Mesodermal cell (in vitro differentiated cells): ENCODE measurements at regions not wholly inside any gene's neighbourhood (a gene's known extent, or its start where the extent isn't known, plus 50 kb on each side); places are given as distances from the start of the nearest gene placed in this dataset.

Source experiments
- H3K27ac ChIP-seq: 2 replicates; pipeline ENCODE4 v1.7.0; 2013; ENCODE audit warnings: mild to moderate bottlenecking, low read depth, low read length, moderate library complexity; ENCODE audit not compliant: severe bottlenecking
- H3K36me3 ChIP-seq: 2 replicates; pipeline ENCODE4 v1.7.1; 2013; ENCODE audit warnings: mild to moderate bottlenecking, low read length, moderate library complexity; ENCODE audit not compliant: control insufficient read depth, insufficient read depth
- H3K4me1 ChIP-seq: one replicate; pipeline ENCODE4 v1.7.1; 2013; ENCODE audit warnings: mild to moderate bottlenecking, low read length; ENCODE audit not compliant: insufficient read depth, control insufficient read depth, poor library complexity, severe bottlenecking
- H3K4me3 ChIP-seq: 2 replicates; pipeline ENCODE4 v1.7.0; 2013; ENCODE audit warnings: low read length, control low read depth, mild to moderate bottlenecking; ENCODE audit not compliant: insufficient read depth, poor library complexity, severe bottlenecking; ENCODE audit errors: extremely low read depth
- H3K9me3 ChIP-seq: 2 replicates; pipeline ENCODE4 v1.7.1; 2013; ENCODE audit warnings: mild to moderate bottlenecking, low read length, moderate library complexity; ENCODE audit not compliant: control insufficient read depth
- WGBS, 2 experiments: methylation state at CpG; one replicate each; pipeline ENCODE4 v1.1.5; 2013; ENCODE audit warnings: missing lambda C conversion rate in 2 of 2; ENCODE audit not compliant: insufficient coverage in 2 of 2; 5-methylcytosine and 5-hydroxymethylcytosine counted together

DNA sequence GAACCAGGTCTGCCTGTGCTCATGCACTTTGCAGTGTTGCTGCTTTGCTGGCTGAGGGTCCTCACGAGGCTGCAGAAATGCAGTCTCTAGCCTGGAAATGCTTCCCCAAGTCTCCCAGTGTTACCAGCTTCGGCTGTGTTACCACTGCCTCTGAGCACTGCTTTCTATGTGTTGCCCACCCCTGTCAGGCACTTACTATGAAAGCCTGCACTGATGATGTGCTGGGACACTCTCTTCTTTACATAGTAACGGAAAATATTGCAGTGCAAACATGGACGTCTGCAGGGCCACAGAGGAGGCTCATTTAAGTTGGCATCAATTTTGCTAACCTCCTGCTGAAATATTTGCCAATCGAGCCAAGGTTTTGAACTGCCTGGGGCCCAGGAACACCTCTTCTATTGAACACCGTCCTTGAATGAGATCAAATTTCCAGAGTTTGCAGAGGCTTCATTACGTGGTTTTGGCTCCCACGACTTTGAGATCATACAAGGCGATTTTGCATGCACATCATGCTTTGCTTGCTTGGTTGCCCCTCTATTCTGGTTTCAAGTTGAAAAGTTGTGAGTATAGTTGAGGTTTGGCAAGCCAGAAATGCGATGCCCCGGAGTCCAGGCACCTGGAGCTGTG is 404.7 kb upstream of the PODXL start:
- 84 to 88% methylated on average over 10 to 11 of the region's 11 CpGs for WGBS, 2 experiments
- no peaks in the 10 kb centered on the region for H3K36me3 ChIP-seq

DNA sequence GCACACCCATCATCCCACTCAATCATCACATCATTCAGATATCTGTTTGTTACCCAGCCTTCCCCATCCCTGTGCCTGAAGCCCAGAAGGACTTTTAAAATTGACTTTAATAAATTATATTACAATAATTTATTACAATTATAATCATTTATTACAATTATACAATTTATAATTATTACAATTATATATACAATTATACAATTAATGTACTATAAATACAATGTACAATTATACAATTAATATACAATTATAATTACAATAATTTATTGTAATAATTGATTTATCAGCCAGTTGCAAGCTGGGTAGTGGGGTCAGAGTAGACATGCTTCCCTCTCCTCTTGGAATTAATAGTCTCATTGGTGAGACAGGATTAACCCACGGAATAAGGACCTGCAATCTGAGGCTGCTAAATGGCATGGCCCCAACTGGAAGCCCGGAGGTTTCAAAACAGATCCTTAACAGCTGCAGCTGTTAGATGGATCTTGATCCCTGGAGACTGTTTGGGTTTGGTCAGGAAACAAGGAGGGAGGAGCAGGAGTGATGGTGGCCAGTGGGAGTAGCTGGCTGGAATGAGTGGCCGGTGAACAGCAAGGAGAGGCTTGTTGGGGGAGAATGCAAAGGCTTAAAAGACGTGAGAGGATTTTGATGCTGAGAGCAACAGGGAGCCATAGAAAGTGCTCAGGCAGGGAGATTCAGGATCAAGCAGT is 402.8 kb upstream of the PODXL start:
- H3K27ac ChIP-seq = no peak overlapping the region
- H3K9me3 ChIP-seq = no peaks in the 10 kb centered on the region
- H3K4me3 ChIP-seq = no peak overlapping the region
- H3K4me1 ChIP-seq = no peaks in the 10 kb centered on the region
- no peaks in the 10 kb centered on the region for H3K36me3 ChIP-seq
- 77 to 80% methylated on average over 3 to 4 of the region's 4 CpGs for WGBS, 2 experiments

More for the DNA sequence above, 404.7 kb upstream of the PODXL start:
- no peaks in the 10 kb centered on the region for H3K4me1 ChIP-seq
- H3K27ac ChIP-seq = no peak overlapping the region
- no peak overlapping the region for H3K4me3 ChIP-seq
- no peaks in the 10 kb centered on the region for H3K9me3 ChIP-seq

DNA sequence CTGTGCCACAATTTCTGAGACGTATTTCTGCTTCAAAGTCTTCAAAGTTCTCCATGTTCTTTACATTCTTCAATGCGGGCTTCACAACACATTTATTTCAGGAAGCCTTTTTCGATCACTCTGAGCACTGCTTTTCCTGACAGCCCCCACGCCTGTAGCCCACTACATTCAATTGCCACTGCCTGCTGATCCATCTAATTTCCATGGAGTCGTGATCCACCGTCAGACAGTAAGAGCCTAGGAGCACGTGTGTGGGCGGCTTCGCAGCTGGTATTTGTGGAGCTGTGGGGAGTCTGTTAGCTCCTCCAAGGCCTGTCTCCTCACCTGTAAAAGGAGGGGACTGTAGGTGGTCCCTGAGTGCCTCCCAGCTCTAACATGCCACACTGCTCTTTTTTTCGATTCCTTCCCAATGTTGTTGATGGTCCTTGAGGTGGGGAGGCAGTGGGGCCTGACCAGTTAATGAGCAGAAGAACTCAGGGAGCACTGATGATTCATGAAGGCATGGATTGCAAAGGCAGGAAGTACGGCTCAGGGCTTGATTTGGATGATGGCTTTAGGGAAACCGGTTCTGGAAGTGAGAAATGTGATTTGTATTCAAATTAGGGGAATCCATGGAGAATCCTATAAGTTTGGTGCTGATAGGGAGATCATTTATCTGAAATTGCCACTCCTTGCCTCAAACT is 401.1 kb upstream of the PODXL start:
- Histone ChIP-seq H3K4me1 (no peaks in the 10 kb centered on the region), H3K4me3 (no peak overlapping the region), H3K36me3 (no peaks in the 10 kb centered on the region), H3K27ac (no peak overlapping the region), H3K9me3 (no peaks in the 10 kb centered on the region)
- WGBS, 2 experiments = 86% methylated on average over 6 to 7 of the region's 12 CpGs

DNA sequence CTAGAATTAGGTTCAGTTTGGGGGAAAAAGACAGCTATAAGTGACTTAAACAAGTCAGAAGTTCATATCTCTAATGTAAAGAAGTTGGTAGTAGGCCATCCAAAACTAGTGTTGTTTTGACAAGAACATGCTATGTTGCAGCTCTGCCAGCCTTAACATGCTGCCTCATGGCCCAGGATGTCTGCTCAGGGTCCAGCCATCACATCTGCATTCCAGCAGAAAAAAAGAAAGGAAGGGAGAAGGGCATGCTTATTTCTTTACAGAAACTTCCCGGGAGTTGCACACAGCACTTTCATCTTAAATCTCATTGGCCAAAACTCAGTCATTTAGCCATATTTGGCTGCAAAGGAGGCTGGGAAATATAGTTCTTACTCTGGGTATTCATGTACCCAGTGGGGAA is 400.4 kb upstream of the PODXL start:
- Histone ChIP-seq H3K36me3 (no peaks in the 10 kb centered on the region), H3K9me3 (no peaks in the 10 kb centered on the region), H3K27ac (no peak overlapping the region), H3K4me1 (no peaks in the 10 kb centered on the region), H3K4me3 (no peak overlapping the region)
- WGBS, 2 experiments = no CpG with 5 or more reads among the region's 1 CpG

DNA sequence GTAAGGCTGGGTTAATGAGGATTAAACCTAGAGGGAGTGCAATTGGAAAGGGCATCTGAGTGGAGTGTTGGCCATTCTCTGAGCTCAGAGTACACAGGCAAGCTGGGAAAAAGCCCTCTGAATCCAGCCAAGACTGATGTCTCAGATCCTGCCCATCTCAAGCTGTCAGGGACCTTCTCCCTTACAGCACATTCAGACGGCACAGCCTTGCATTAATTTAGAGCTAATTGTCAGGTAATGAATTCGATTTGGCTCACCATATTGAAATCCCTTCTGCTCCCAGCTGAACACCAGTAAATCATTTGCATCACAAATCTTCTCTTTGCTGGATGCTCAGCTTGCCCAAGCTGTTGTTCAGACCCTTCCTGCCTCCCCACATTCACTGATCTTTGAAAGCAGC is 399.3 kb upstream of the PODXL start:
- WGBS, 2 experiments = 63% methylated on average over 2 of the region's 2 CpGs
- no peaks in the 10 kb centered on the region for H3K36me3 ChIP-seq
- H3K27ac ChIP-seq = no peak overlapping the region
- H3K4me1 ChIP-seq = no peaks in the 10 kb centered on the region
- H3K9me3 ChIP-seq = no peaks in the 10 kb centered on the region
- no peak overlapping the region for H3K4me3 ChIP-seq

DNA sequence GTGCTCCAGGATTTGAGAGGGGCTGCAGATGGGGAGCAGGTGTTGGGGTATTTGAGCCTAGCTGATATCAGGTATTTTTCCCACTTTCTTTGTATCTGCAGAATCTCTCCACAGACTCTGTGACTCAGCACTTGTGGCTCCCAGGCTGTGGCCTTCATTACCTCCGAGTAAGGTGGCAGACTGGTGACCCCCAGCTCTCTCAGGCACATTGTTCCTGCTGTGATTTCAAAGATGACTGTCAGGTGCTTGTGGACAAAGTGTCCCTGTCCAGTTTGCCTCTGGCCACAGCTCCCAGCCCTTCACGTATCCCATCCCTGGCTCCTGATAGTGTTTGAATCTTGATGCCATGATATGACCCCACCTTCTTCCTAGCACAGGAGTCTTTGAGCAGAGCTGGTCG is 396.8 kb upstream of the PODXL start:
- no peak overlapping the region for H3K27ac ChIP-seq
- WGBS, 2 experiments = 88 to 90% methylated on average over 2 of the region's 3 CpGs
- no peak overlapping the region for H3K4me3 ChIP-seq
- H3K36me3 ChIP-seq = no peaks in the 10 kb centered on the region
- H3K9me3 ChIP-seq = no peaks in the 10 kb centered on the region
- H3K4me1 ChIP-seq = no peaks in the 10 kb centered on the region

DNA sequence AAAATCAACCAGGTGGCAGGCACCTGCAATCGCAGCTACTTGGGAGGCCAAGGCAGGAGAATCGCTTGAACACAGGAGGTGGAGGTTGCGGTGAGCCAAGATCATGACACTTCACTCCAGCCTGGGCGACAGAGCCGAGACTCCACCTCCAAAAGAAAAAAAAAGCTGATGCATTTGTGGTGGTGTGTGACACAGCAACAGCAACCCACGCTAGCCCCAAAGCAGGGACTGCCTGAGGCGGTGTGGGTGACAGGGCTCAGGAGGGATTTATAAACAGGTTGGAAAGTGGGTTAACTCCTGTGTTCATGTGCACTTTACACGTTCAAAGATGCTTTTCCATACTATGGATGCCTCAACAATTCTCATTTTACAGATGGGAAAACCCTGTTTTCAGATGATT is 395.9 kb upstream of the PODXL start:
- H3K36me3 ChIP-seq = no peaks in the 10 kb centered on the region
- 92 to 96% methylated on average over 4 to 7 of the region's 8 CpGs for WGBS, 2 experiments
- no peaks in the 10 kb centered on the region for H3K9me3 ChIP-seq
- no peaks in the 10 kb centered on the region for H3K4me1 ChIP-seq
- H3K27ac ChIP-seq = no peak overlapping the region
- no peak overlapping the region for H3K4me3 ChIP-seq

DNA sequence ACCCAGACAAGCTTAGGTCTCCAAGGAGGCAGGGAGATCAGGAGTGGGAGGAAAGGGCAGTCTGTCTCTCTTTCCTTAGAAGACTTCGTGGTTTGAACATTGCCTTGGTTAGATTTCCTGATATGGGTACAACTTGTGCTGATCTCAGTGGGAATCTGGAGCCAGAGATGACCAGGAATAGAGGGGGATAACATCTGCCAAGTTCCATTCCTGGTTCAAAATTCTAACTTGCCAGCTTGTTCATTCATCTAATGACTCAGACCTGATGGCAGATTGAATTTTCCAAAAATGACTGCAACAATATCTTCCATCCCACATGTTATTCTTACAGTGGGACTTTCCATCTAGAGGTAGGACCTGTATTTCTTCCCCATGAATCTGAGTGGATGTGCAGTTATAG is 394.3 kb upstream of the PODXL start:
- H3K4me1 ChIP-seq = no peaks in the 10 kb centered on the region
- WGBS, 2 experiments = 100% methylated on average over 1 of the region's 1 CpG; no CpG with 5 or more reads in 1 of the 2 experiments

DNA sequence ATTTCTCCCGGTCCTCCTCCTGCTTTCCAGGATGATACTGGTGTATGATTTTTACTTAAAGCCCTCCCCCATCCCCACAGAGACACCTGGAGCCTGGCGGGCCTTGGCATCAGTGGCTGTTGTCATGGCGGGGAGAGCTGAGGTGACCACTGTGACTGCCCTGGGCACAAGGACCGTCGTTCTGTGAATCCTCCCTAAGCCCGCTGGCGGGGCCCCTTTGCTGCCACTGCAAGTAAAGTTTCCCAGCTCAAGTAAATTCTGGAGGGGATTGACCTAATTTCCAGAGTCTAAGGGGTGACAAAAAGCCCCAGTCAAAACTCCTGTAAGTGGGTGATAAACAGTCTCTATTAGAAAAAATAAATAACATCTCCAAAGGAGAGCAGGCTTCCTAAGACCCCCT is 393.2 kb upstream of the PODXL start:
- 82 to 89% methylated on average over 4 to 6 of the region's 7 CpGs for WGBS, 2 experiments
- H3K4me3 ChIP-seq = no peak overlapping the region
- no peak overlapping the region for H3K27ac ChIP-seq
- no peaks in the 10 kb centered on the region for H3K4me1 ChIP-seq
- H3K36me3 ChIP-seq = no peaks in the 10 kb centered on the region
- no peaks in the 10 kb centered on the region for H3K9me3 ChIP-seq

More for the DNA sequence above, 394.3 kb upstream of the PODXL start:
- Histone ChIP-seq H3K36me3 (no peaks in the 10 kb centered on the region), H3K27ac (no peak overlapping the region), H3K9me3 (no peaks in the 10 kb centered on the region), H3K4me3 (no peak overlapping the region)

DNA sequence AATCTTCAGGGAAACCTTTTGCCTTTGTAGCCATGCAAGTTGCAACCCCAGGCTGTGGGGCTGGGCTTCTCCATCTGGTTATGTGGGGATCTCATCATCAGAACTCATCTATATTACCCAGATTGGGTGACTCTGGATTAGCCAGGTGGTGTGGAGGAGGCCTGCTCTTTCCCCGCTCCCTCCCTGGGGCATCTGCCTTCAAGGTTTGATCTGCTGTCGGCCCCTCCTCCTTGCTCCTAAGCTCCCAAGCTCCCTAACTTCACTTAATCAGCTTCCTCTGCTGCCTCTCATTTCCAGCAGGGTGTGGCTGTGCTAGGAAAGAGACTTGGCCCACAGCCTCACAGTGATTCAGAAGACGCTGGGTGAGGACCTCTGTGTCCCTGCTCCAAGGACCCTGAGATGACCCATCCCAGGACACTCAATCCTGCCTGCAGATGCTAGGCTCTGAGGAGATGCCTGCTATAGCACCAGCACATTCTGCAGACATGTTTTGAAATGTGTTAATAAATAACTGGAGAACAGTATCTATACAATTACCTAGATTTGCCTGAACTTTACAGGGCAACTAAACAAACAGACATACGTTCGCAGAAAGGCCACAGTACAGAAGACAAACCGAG is 392.1 kb upstream of the PODXL start:
- Histone ChIP-seq H3K4me1 (no peaks in the 10 kb centered on the region), H3K9me3 (no peaks in the 10 kb centered on the region), H3K4me3 (no peak overlapping the region), H3K36me3 (no peaks in the 10 kb centered on the region), H3K27ac (no peak overlapping the region)
- 73 to 81% methylated on average over 5 to 6 of the region's 6 CpGs for WGBS, 2 experiments
